B cell (primary cell): ENCODE measurements at regions not wholly inside any gene's neighbourhood (a gene's known extent, or its start where the extent isn't known, plus 50 kb on each side); places are given as distances from the start of the nearest gene placed in this dataset.

ENCODE experiments used
- ATAC-seq: fragments of 200-7000 bp; cut with Tn5 transposase; one replicate; pipeline ENCODE4 v1.10.0; 2021; ENCODE audit warnings: low read depth, mild to moderate bottlenecking, moderate number of reproducible peaks, moderate library complexity
- CTCF ChIA-PET: fragments of 350-600 bp; sonication (Branson Sonifier 250); formaldehyde crosslinking; loops from one replicate; lab custom pipeline; 2021; ENCODE audit warnings: antibody characterized with exemption, inconsistent platforms; lab: Charles Lee
- POLR2A ChIA-PET: fragments of 350-600 bp; sonication (Branson Sonifier 250); formaldehyde crosslinking; loops from one replicate; lab custom pipeline; 2021; ENCODE audit warnings: antibody characterized with exemption; lab: Charles Lee
- DNase-seq: peaks from one replicate; pipeline ENCODE4 v3.0.0; 2013
- H2AFZ ChIP-seq: 2 replicates; pipeline ENCODE4 v1.6.1; 2012; ENCODE audit warnings: mild to moderate bottlenecking, low read depth, low read length; ENCODE audit not compliant: insufficient read depth, poor library complexity, severe bottlenecking
- H3K27ac ChIP-seq, 2 donors: 1 replicate in 1 of 2; 2 replicates in 1 of 2; pipeline ENCODE4 v1.5.1; 2012 to 2013; ENCODE audit warnings: low read length in 2 of 2, mild to moderate bottlenecking in 2 of 2, moderate library complexity in 1 of 2
- H3K27me3 ChIP-seq, 4 experiments: fragments of 200-600 bp in 1 of 4; sonication (generic) in 1 of 4; replicated peaks in 1 of 4; 1 replicate in 2 of 4; 2 replicates in 2 of 4; pipeline versions ENCODE4 v1.6.1 to v1.7.0; 2013 to 2016; ENCODE audit warnings: low read length in 3 of 4, mild to moderate bottlenecking in 2 of 4, mixed read lengths in 1 of 4, moderate library complexity in 1 of 4; ENCODE audit not compliant: insufficient read depth in 4 of 4, control insufficient read depth in 3 of 4; ENCODE audit errors: control extremely low read depth in 1 of 4
- H3K36me3 ChIP-seq, 2 experiments: replicated peaks in 1 of 2; 1 replicate in 1 of 2; 2 replicates in 1 of 2; pipeline versions ENCODE4 v1.6.1 to v1.7.1; 2013; ENCODE audit warnings: low read length in 1 of 2; ENCODE audit not compliant: insufficient read depth in 2 of 2, control insufficient read depth in 1 of 2; ENCODE audit errors: control extremely low read depth in 1 of 2, extremely low read depth in 1 of 2
- H3K4me1 ChIP-seq, 2 donors: fragments of 200-600 bp in 1 of 2; sonication (generic) in 1 of 2; 1 replicate in 1 of 2; 2 replicates in 1 of 2; pipeline versions ENCODE4 v1.5.1 to v1.6.1; 2013 to 2017; ENCODE audit warnings: low read length in 2 of 2; ENCODE audit not compliant: control insufficient read depth in 2 of 2, insufficient read depth in 2 of 2
- H3K4me2 ChIP-seq: replicated peaks from 2 replicates; pipeline ENCODE3; 2012; ENCODE audit warnings: mild to moderate bottlenecking, low read depth, low read length; ENCODE audit not compliant: poor library complexity, severe bottlenecking
- H3K4me3 ChIP-seq, 5 experiments: fragments of 200-600 bp in 1 of 5; sonication (generic) in 1 of 5; 1 replicate in 3 of 5; 2 replicates in 2 of 5; pipeline versions ENCODE4 v1.5.1 to v1.7.0; 2011 to 2016; ENCODE audit warnings: low read length in 4 of 5, mild to moderate bottlenecking in 4 of 5, low read depth in 2 of 5, control low read depth in 1 of 5, moderate library complexity in 1 of 5; ENCODE audit not compliant: insufficient read depth in 1 of 5; ENCODE audit errors: control extremely low read depth in 1 of 5, extremely low read depth in 1 of 5
- H3K79me2 ChIP-seq: fragments of 200-600 bp; sonication (generic); one replicate; pipeline ENCODE4 v1.6.0; 2016; ENCODE audit warnings: low read length; ENCODE audit not compliant: control insufficient read depth, insufficient read depth
- H3K9ac ChIP-seq: fragments of 200-600 bp; sonication (generic); 2 replicates; pipeline ENCODE4 v1.6.1; 2017; ENCODE audit warnings: mild to moderate bottlenecking, low read length, moderate library complexity
- H3K9me3 ChIP-seq, 3 donors: one replicate each; pipeline versions ENCODE4 v1.6.1 to v1.7.1; 2013; ENCODE audit warnings: low read length in 2 of 3; ENCODE audit not compliant: control insufficient read depth in 2 of 3, insufficient read depth in 1 of 3; ENCODE audit errors: control extremely low read depth in 1 of 3
- H4K20me1 ChIP-seq: 2 replicates; pipeline ENCODE4 v1.6.0; 2012; ENCODE audit warnings: mild to moderate bottlenecking, low read length; ENCODE audit not compliant: insufficient read depth, control insufficient read depth, poor library complexity, severe bottlenecking
- H3K27ac Mint-ChIP-seq: one replicate; pipeline ENCODE4 v1.8.0; 2021; ENCODE audit warnings: mixed read lengths
- H3K27me3 Mint-ChIP-seq: one replicate; pipeline ENCODE4 v1.8.0; 2021; ENCODE audit warnings: mixed read lengths
- H3K4me1 Mint-ChIP-seq: one replicate; pipeline ENCODE4 v1.8.0; 2021; ENCODE audit warnings: mixed read lengths
- H3K4me3 Mint-ChIP-seq: one replicate; pipeline ENCODE4 v1.8.0; 2021; ENCODE audit warnings: mixed read lengths
- H3K9me3 Mint-ChIP-seq: one replicate; pipeline ENCODE4 v1.8.0; 2022; ENCODE audit warnings: mixed read lengths; ENCODE audit not compliant: insufficient read depth
- CTCF ChIP-seq: fragments of 200-600 bp; IDR thresholded peaks from one replicate; pipeline ENCODE4 v1.8.0; 2022; ENCODE audit warnings: antibody characterized with exemption, mild to moderate bottlenecking
- EZH2 ChIP-seq: IDR thresholded peaks from 2 replicates; pipeline ENCODE4 v1.6.1; 2012; ENCODE audit warnings: borderline replicate concordance, low read depth, mild to moderate bottlenecking, moderate library complexity, low read length; ENCODE audit not compliant: insufficient read depth, poor library complexity, severe bottlenecking
- WGBS: methylation state at CpG from one replicate; pipeline ENCODE4 v1.1.5; 2013; ENCODE audit warnings: missing lambda C conversion rate; ENCODE audit not compliant: insufficient coverage; 5-methylcytosine and 5-hydroxymethylcytosine counted together
- intact Hi-C: fragments of 100-400 bp; cut with micrococcal nuclease; formaldehyde crosslinking; loops from one replicate; pipeline ENCODE4 v1.10.0; 2022

- Histone ChIP-seq H3K79me2 (no peaks in the 10 kb centered on the region), H3K36me3 (no peaks in the 10 kb centered on the region), H3K27ac (no peak overlapping the region), H4K20me1 (no peaks in the 10 kb centered on the region), H3K4me3 (no peak overlapping the region), H3K4me2 (no peak overlapping the region), H3K9me3 (no peaks in the 10 kb centered on the region), H2AFZ (no peak overlapping the region), H3K4me1 (no peaks in the 10 kb centered on the region), H3K27me3 (peaks cover 0 to 5% (median 1%) of the 10 kb centered on the region in 4 experiments), H3K9ac (no peak overlapping the region)
- H3K4me1 Mint-ChIP-seq = no peaks in the 10 kb centered on the region
- intact Hi-C loops = no loop called here
- H3K4me3 Mint-ChIP-seq = no peak overlapping the region
- H3K27me3 Mint-ChIP-seq = peaks cover 24% of the 10 kb centered on the region
- CTCF ChIA-PET = no interaction called here
- ATAC-seq (no peak), DNase-seq (no peak)
- POLR2A ChIA-PET = no interaction called here
- H3K9me3 Mint-ChIP-seq = no peaks in the 10 kb centered on the region
- no peak overlapping the region for H3K27ac Mint-ChIP-seq
- TF ChIP-seq EZH2 (no peak), CTCF (no peak)
- WGBS = 85% methylated on average over 3 of the region's 3 CpGs
These were observed 75.9 kb upstream of the PCSK6 start for GRCh38 chr15:101565377-101565776.

GRCh38 chr15:101563176-101563796 is 73.8 kb upstream of the PCSK6 start:
- Histone ChIP-seq H3K36me3 (no peaks in the 10 kb centered on the region), H4K20me1 (no peaks in the 10 kb centered on the region), H3K9ac (no peak overlapping the region), H3K27me3 (peaks cover 0 to 5% (median 1%) of the 10 kb centered on the region in 4 experiments), H3K4me2 (no peak overlapping the region), H3K4me3 (no peak overlapping the region), H3K4me1 (no peaks in the 10 kb centered on the region), H3K27ac (no peak overlapping the region), H2AFZ (no peak overlapping the region), H3K79me2 (no peaks in the 10 kb centered on the region), H3K9me3 (no peaks in the 10 kb centered on the region)
- Mint-ChIP-seq H3K9me3 (no peaks in the 10 kb centered on the region), H3K4me3 (no peak overlapping the region), H3K27me3 (peaks cover 39% of the 10 kb centered on the region), H3K4me1 (no peaks in the 10 kb centered on the region), H3K27ac (no peak overlapping the region)
- ChIA-PET POLR2A (no interaction called here), CTCF (interaction anchor here (0.7 kb wide), 1 partner anchor 11 kb away, joined by 3 read pairs; no protein-coding TSS in a partner anchor)
- intact Hi-C loops = no loop called here
- no peak for DNase-seq
- WGBS = no CpG with 5 or more reads among the region's 4 CpGs
- TF ChIP-seq EZH2 (no peak), CTCF (no peak)
- ATAC-seq = no peak
